Osteoblast (primary cell): ENCODE measurements at regions not wholly inside any gene's neighbourhood (a gene's known extent, or its start where the extent isn't known, plus 50 kb on each side); places are given as distances from the start of the nearest gene placed in this dataset.

Experiments
- DNase-seq: peaks from one replicate; pipeline ENCODE4 v3.0.0; 2011; ENCODE audit warnings: low spot score, mixed read lengths; ENCODE audit not compliant: insufficient read length; ENCODE audit errors: missing footprints
- H2AFZ ChIP-seq: 2 replicates; pipeline ENCODE4 v1.6.0; 2011; ENCODE audit warnings: mild to moderate bottlenecking, low read length
- H3K27ac ChIP-seq: 2 replicates; pipeline ENCODE4 v1.5.1; 2011; ENCODE audit warnings: mild to moderate bottlenecking, low read depth, low read length, moderate library complexity
- H3K27me3 ChIP-seq: 2 replicates; pipeline ENCODE4 v1.6.0; 2012; ENCODE audit warnings: mild to moderate bottlenecking, control low read depth, inconsistent platforms, low read length, moderate library complexity; ENCODE audit not compliant: insufficient read depth
- H3K36me3 ChIP-seq: 2 replicates; pipeline ENCODE4 v1.5.1; 2011; ENCODE audit warnings: mild to moderate bottlenecking, low read length, control low read depth, moderate library complexity; ENCODE audit not compliant: insufficient read depth
- H3K4me1 ChIP-seq: 2 replicates; pipeline ENCODE4 v1.5.1; 2011; ENCODE audit warnings: mild to moderate bottlenecking, low read length, control low read depth, moderate library complexity; ENCODE audit not compliant: insufficient read depth
- H3K4me2 ChIP-seq: 2 replicates; pipeline ENCODE4 v1.6.0; 2011; ENCODE audit warnings: mild to moderate bottlenecking, low read length; ENCODE audit not compliant: insufficient read depth
- H3K4me3 ChIP-seq: fragments of 200-600 bp; sonication (generic); 3 replicates; pipeline ENCODE4 v1.5.1; 2012; ENCODE audit warnings: mild to moderate bottlenecking, low read length, inconsistent platforms; ENCODE audit not compliant: insufficient read depth
- H3K79me2 ChIP-seq: 2 replicates; pipeline ENCODE4 v1.6.0; 2012; ENCODE audit warnings: mild to moderate bottlenecking, low read length, control low read depth, inconsistent platforms; ENCODE audit not compliant: insufficient read depth
- H3K9me3 ChIP-seq: 2 replicates; pipeline ENCODE4 v1.5.1; 2011; ENCODE audit warnings: low read depth, low read length, control low read depth
- H4K20me1 ChIP-seq: 2 replicates; pipeline ENCODE4 v1.6.0; 2012; ENCODE audit warnings: mild to moderate bottlenecking, low read length, control low read depth; ENCODE audit not compliant: insufficient read depth
- CTCF ChIP-seq: IDR thresholded peaks from 2 replicates; pipeline ENCODE4 v1.5.1; 2011; ENCODE audit warnings: mild to moderate bottlenecking, low read depth, low read length, moderate library complexity; ENCODE audit errors: extremely low read depth

GRCh38 chr11:104320956-104321355 lies 157.0 kb upstream of the PDGFD start:
- DNase-seq, result no peak
- no peak overlapping the region for H3K27ac ChIP-seq
- no peaks in the 10 kb centered on the region for H3K36me3 ChIP-seq
- no peaks in the 10 kb centered on the region for H3K4me1 ChIP-seq
- H3K4me2 ChIP-seq, result no peak overlapping the region
- no peaks in the 10 kb centered on the region for H3K27me3 ChIP-seq
- no peaks in the 10 kb centered on the region for H4K20me1 ChIP-seq
- H2AFZ ChIP-seq, result no peak overlapping the region
- H3K9me3 ChIP-seq, result no peaks in the 10 kb centered on the region
- H3K79me2 ChIP-seq, result no peaks in the 10 kb centered on the region
- H3K4me3 ChIP-seq, result no peak overlapping the region
- no peak for TF ChIP-seq CTCF

GRCh38 chr11:104320097-104320496 lies 156.2 kb upstream of the PDGFD start:
- Histone ChIP-seq H3K9me3 (no peaks in the 10 kb centered on the region), H3K27me3 (no peaks in the 10 kb centered on the region), H3K4me1 (no peaks in the 10 kb centered on the region), H4K20me1 (no peaks in the 10 kb centered on the region), H2AFZ (no peak overlapping the region), H3K79me2 (no peaks in the 10 kb centered on the region), H3K27ac (no peak overlapping the region), H3K36me3 (no peaks in the 10 kb centered on the region), H3K4me2 (no peak overlapping the region), H3K4me3 (no peak overlapping the region)
- no peak for DNase-seq
- no peak for TF ChIP-seq CTCF

GRCh38 chr11:104319396-104319795 lies 155.4 kb upstream of the PDGFD start:
- no peak overlapping the region for H3K27ac ChIP-seq
- TF ChIP-seq CTCF, result no peak
- DNase-seq, result no peak

GRCh38 chr11:104306862-104307474 lies 143.0 kb upstream of the PDGFD start:
- DNase-seq, result no peak
- Histone ChIP-seq H3K27me3 (no peaks in the 10 kb centered on the region), H2AFZ (no peak overlapping the region), H3K4me2 (no peak overlapping the region), H3K79me2 (no peaks in the 10 kb centered on the region), H3K27ac (no peak overlapping the region), H4K20me1 (no peaks in the 10 kb centered on the region), H3K4me1 (no peaks in the 10 kb centered on the region), H3K4me3 (no peak overlapping the region), H3K9me3 (no peaks in the 10 kb centered on the region), H3K36me3 (no peaks in the 10 kb centered on the region)
- no peak for TF ChIP-seq CTCF

More at GRCh38 chr11:104319396-104319795, 155.4 kb upstream of the PDGFD start:
- H3K27me3 ChIP-seq, result no peaks in the 10 kb centered on the region
- H3K36me3 ChIP-seq, result no peaks in the 10 kb centered on the region
- H3K4me2 ChIP-seq, result no peak overlapping the region
- H3K4me1 ChIP-seq, result no peaks in the 10 kb centered on the region
- H4K20me1 ChIP-seq, result no peaks in the 10 kb centered on the region
- H3K79me2 ChIP-seq, result no peaks in the 10 kb centered on the region
- no peak overlapping the region for H2AFZ ChIP-seq
- no peak overlapping the region for H3K4me3 ChIP-seq
- H3K9me3 ChIP-seq, result no peaks in the 10 kb centered on the region
